OCI-LY3 (cell line): ENCODE measurements at regions not wholly inside any gene's neighbourhood (a gene's known extent, or its start where the extent isn't known, plus 50 kb on each side); places are given as distances from the start of the nearest gene placed in this dataset.

Source experiments
- EZH2phosphoT487 ChIP-seq: fragments of 200-600 bp; shearing (Covaris generic); IDR thresholded peaks from 2 replicates; pipeline ENCODE4 v1.6.1; 2018; ENCODE audit warnings: antibody characterized with exemption, mixed run types, low read depth
- TF ChIP-seq, protein P1 (sequence below): fragments of 200-600, 300-600 bp; sonication (generic); IDR thresholded peaks from 2 replicates; pipeline ENCODE4 v1.5.1; 2014; ENCODE audit warnings: antibody characterized with exemption, low read length, low read depth

DNA sequence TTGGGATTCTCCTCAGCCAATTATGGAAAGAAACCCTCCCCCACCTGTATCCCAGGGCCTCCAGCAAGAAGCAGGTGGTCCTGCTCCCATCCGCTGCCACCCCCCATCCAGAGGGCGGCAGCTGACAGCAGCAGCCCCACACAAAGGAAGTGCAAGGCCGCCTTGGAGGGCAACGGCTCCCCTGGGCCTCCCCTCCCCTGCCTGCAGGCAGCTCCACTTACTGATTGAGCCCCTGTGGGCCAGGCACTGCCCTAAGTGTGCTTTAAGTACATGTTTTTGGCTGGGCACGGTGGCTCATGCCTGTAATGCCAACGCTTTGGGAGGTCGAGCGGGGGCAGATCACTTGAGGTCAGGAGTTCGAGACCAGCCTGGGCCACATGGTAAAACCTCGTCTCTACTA lies 257.6 kb downstream of the PARN start:
- TF ChIP-seq, protein P1, sequence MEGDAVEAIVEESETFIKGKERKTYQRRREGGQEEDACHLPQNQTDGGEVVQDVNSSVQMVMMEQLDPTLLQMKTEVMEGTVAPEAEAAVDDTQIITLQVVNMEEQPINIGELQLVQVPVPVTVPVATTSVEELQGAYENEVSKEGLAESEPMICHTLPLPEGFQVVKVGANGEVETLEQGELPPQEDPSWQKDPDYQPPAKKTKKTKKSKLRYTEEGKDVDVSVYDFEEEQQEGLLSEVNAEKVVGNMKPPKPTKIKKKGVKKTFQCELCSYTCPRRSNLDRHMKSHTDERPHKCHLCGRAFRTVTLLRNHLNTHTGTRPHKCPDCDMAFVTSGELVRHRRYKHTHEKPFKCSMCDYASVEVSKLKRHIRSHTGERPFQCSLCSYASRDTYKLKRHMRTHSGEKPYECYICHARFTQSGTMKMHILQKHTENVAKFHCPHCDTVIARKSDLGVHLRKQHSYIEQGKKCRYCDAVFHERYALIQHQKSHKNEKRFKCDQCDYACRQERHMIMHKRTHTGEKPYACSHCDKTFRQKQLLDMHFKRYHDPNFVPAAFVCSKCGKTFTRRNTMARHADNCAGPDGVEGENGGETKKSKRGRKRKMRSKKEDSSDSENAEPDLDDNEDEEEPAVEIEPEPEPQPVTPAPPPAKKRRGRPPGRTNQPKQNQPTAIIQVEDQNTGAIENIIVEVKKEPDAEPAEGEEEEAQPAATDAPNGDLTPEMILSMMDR = no peak
- no peak for TF ChIP-seq EZH2phosphoT487
